Gastroesophageal sphincter (tissue), 3 donors: ENCODE measurements at regions not wholly inside any gene's neighbourhood (a gene's known extent, or its start where the extent isn't known, plus 50 kb on each side); places are given as distances from the start of the nearest gene placed in this dataset.

Experiments used
- CTCF ChIP-seq, 4 experiments: fragments of 200-600 bp in 2 of 4; fragments of 450-650 bp in 2 of 4; sonication (generic) in 1 of 4; IDR thresholded peaks; one replicate each; pipeline ENCODE4 v1.5.1; 2017 to 2019; ENCODE audit warnings: antibody characterized with exemption in 4 of 4, mild to moderate bottlenecking in 2 of 4, moderate library complexity in 2 of 4
- EP300 ChIP-seq: sonication (generic); formaldehyde crosslinking; IDR thresholded peaks from one replicate; pipeline ENCODE4 v1.6.1; 2017; ENCODE audit warnings: antibody characterized with exemption, mild to moderate bottlenecking

GRCh38 chr18:52286675-52287074, 53.3 kb upstream of the DCC start:
- no peak for TF ChIP-seq CTCF (IDR thresholded peaks at IDR 0.05)
- TF ChIP-seq EP300 = no peak
